ENCODE measurements at regions not wholly inside any gene's neighbourhood (a gene's known extent, or its start where the extent isn't known, plus 50 kb on each side); places are given as distances from the start of the nearest gene placed in this dataset.

- Histone ChIP-seq H2AK5ac (ENCODE audit: low read depth, low read length) (no peak overlapping the region), H3K18ac (ENCODE audit: extremely low read depth, low read length) (no peak overlapping the region), H3K14ac (ENCODE audit: insufficient read length) (no peak overlapping the region), H3K23ac (ENCODE audit: insufficient read length) (no peak overlapping the region), H3K27me3 (replicated peaks in 1 of 4; ENCODE audit: control insufficient read depth in 3 of 4, extremely low read depth in 1 of 4, insufficient read depth in 3 of 4, low read length in 3 of 4) (no peaks in the 10 kb centered on the region), H3K27ac (ENCODE audit: low read depth, low read length) (no peak overlapping the region), H3K4me3 (ENCODE audit: extremely low read depth in 1 of 4, insufficient read depth in 2 of 4, low read depth in 3 of 4, low read length in 4 of 4) (no peak overlapping the region), H3K4me1 (replicated peaks in 1 of 4; ENCODE audit: control insufficient read depth in 3 of 4, insufficient read depth in 4 of 4, low read length in 3 of 4) (peaks cover 0 to 5% (median 3%) of the 10 kb centered on the region in 4 experiments; a peak in 6 of 7 replicates), H3K9me3 (ENCODE audit: insufficient read depth in 2 of 2, low read depth in 1 of 2, low read length in 1 of 2) (no peaks in the 10 kb centered on the region), H3K79me1 (ENCODE audit: low read depth, low read length) (no peaks in the 10 kb centered on the region), H2BK120ac (replicated peaks; ENCODE audit: low read depth, low read length) (no peak overlapping the region), H3K4ac (replicated peaks; ENCODE audit: insufficient read length, low read depth, low read length) (no peak overlapping the region), H4K91ac (replicated peaks; ENCODE audit: insufficient read length, low read length) (no peak overlapping the region), H3K79me2 (ENCODE audit: control insufficient read depth in 1 of 2, insufficient read depth in 2 of 2, low read length in 2 of 2) (no peaks in the 10 kb centered on the region), H4K8ac (ENCODE audit: extremely low read depth, insufficient read depth, low read length) (no peak overlapping the region), H2BK12ac (ENCODE audit: low read depth, low read length) (no peak overlapping the region), H3K23me2 (ENCODE audit: low read depth, low read length) (no peaks in the 10 kb centered on the region), H2AFZ (ENCODE audit: low read length) (no peak overlapping the region), H2BK15ac (ENCODE audit: low read length) (no peak overlapping the region), H4K5ac (ENCODE audit: insufficient read length, low read depth, low read length) (no peak overlapping the region), H3K4me2 (ENCODE audit: insufficient read depth in 1 of 2, low read depth in 2 of 2, low read length in 2 of 2) (no peak overlapping the region), H3K56ac (replicated peaks; ENCODE audit: insufficient read length, low read depth, low read length) (no peak overlapping the region), H3K36me3 (ENCODE audit: control insufficient read depth in 2 of 4, insufficient read depth in 4 of 4, low read length in 3 of 4) (no peaks in the 10 kb centered on the region), H4K20me1 (replicated peaks in 1 of 2; ENCODE audit: control insufficient read depth in 1 of 2, insufficient read depth in 2 of 2, low read length in 2 of 2) (no peaks in the 10 kb centered on the region), H3K9ac (replicated peaks in 1 of 4; ENCODE audit: extremely low read depth in 1 of 4, low read depth in 3 of 4, low read length in 3 of 4) (no peak overlapping the region), H2BK20ac (ENCODE audit: low read length) (no peak overlapping the region), H2BK5ac (ENCODE audit: low read depth, low read length) (no peak overlapping the region)
- FAIRE-seq = no peak
- TF ChIP-seq BACH1 (IDR thresholded peaks at IDR 0.05; ENCODE audit: low read length) (no peak), CTBP2 (IDR thresholded peaks at IDR 0.05; ENCODE audit: borderline replicate concordance, insufficient read depth, insufficient read length, low read length) (no peak)
- ChIA-PET POLR2A (ENCODE audit: partially characterized antibody) (no interaction called here), CTCF (ENCODE audit: partially characterized antibody) (interaction anchor here (0.6 to 1.1 kb wide), 2 partner anchors 47 to 97 kb away, joined by 3 to 4 read pairs; no protein-coding TSS in a partner anchor)
- 78% methylated on average over 4 of the region's 4 CpGs; no CpG with 5 or more reads in 1 of the 2 experiments for WGBS, 2 experiments (ENCODE audit: extremely low coverage in 1 of 2, insufficient coverage in 1 of 2, insufficient read length in 1 of 2, insufficient replicate concordance in 2 of 2, low coverage in 1 of 2, low lambda C conversion rate in 2 of 2, missing lambda C conversion rate in 1 of 2)
- no peak for DNase-seq (ENCODE audit: low read depth in 1 of 2, low spot score in 2 of 2)
These were observed 146.9 kb downstream of the MIAT start for GRCh38 chr22:26804315-26804714.

Data from H1 (cell line).